Posterior vena cava (tissue), 2 donors: ENCODE measurements at regions not wholly inside any gene's neighbourhood (a gene's known extent, or its start where the extent isn't known, plus 50 kb on each side); places are given as distances from the start of the nearest gene placed in this dataset.

Experiments
- DNase-seq: peaks from one replicate; pipeline ENCODE4 v3.0.0-alpha.2; 2020; ENCODE audit warnings: low spot score
- intact Hi-C, 2 donors: fragments of 100-400 bp; cut with DNase I; formaldehyde crosslinking; loops; one replicate each; pipeline versions ENCODE4 v1.14.1 to v1.14.2; 2022 to 2023
- donor health status: DM: yes; HTN: yes; CAD: no.
- donor health status: DM: yes; HTN: yes; CAD: no.

DNA sequence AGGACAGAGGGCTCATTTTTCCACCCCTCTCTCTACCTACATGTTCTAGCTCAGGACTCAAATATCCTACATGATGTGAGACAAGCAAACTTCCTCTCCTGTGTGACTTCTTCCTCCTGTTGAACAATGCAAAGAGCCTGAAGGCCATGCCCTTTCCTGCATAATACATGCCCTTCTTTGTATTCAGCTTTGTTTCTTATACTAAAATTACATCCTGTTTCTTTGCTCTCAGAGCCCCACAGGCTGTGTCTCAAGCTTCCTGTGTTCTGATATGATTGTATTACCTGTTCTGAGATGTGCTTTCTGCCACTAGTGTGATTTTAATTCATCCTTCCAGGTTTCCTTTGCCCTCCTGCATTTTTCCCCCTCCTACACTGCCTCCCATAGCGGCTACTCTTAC, 166.4 kb upstream of the AFF2 start:
- no peak for DNase-seq
- intact Hi-C loops = no loop called here

DNA sequence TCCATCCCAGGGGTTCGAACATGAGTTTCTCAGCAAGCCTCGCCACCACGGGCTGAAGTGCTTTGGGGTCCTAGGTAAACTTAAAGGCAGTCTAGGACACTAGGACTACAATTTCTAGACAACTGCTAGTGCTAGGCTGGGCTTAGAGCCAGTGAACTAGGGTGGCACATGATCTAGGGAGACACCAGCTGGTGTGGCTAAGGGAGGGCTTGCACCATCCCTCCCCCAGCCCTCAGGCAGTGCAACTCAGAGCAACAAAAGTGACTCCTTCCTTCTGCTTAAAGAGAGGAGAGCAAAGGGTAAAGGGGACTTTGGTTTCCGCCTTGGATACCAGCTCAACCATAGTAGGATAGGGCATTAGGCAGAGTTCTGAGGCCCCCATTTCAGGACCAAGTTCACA, 162.5 kb upstream of the AFF2 start:
- no peak for DNase-seq
- intact Hi-C loops = no loop called here

DNA sequence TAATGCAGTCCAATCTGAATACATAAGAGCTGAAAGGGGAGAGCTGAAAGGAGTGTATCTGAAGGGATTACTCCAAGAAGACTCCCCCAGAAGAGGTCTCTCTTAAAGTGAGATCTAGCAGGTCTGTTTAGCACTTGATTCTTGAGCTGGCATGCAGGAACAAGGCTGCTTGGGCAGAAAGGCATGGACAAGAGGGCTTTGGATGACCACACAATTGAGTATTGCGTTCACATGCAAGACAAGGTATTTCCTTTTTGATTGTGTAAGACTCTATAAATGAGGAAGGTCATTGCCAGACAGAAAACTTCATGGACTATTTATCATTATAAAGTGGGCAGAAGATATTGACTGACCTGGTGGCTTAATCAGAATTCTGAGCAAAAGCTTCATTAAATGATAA, 145.5 kb upstream of the AFF2 start:
- intact Hi-C loops = no loop called here
- DNase-seq = no peak

DNA sequence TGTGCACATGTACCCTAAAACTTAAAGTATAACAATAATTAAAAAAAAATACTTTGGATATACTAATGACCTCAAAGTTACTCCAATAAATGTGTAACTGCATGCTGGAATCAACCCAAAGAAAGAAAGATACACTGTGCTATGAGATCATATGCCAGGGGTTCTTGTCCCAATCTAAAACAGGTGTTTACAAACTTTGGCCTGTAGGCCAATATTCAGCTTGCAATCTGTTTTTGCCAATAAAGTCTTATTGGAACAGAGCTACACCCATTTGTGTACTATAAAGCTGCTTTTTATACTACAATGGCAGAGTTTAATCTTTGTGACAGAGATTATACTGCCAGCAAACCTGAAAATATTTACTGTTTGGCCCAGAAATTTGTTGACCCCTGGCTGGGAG, 138.8 kb upstream of the AFF2 start:
- DNase-seq = no peak
- intact Hi-C loops = no loop called here

GRCh38 chrX:148363471-148364235, 136.8 kb upstream of the AFF2 start:
- intact Hi-C loops = no loop called here
- no peak for DNase-seq

DNA sequence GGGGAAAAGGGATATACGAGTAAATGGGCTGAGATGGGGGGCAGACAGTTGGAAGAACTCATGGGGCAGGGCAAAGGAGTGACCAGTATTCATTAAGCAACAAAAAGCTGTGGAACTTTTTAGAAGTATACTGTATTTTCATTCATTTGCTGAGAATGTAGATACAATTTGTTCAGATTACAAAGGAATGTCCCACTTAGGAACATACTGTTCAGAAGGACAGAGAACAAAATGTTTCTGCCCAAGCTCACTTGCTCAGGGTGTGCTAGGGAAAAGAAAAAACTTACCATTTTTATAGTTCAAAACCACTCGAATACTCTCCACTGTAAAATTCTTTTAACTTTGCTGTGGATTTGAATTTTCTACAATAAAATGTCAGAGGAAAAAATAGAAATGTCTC, 135.2 kb upstream of the AFF2 start:
- intact Hi-C loops = no loop called here
- DNase-seq = no peak

DNA sequence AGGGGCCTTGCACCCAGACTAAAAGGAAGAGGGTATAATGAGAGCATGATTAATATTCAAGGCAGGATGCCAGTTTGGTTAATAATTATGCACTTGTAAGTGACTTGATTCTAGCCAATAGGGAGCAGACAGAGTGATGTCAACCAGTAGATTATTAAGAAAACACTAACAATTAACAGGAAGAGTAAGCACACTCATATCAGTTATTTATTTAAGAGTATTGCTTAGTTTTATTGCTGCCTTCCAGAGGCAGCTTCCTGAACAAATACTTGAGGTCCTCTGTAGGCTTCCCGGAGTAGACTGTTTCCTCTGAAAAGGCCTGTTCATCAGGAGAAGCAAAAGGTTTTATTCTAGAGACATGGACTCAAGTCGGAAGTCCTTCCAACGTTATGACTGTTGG, 129.1 kb upstream of the AFF2 start:
- DNase-seq = no peak
- intact Hi-C loops = no loop called here

- intact Hi-C loops = no loop called here
- DNase-seq = no peak
Measured at GRCh38 chrX:148372925-148373324, 127.5 kb upstream of the AFF2 start.

GRCh38 chrX:148376342-148376741, 124.1 kb upstream of the AFF2 start:
- DNase-seq = no peak
- intact Hi-C loops = no loop called here

DNA sequence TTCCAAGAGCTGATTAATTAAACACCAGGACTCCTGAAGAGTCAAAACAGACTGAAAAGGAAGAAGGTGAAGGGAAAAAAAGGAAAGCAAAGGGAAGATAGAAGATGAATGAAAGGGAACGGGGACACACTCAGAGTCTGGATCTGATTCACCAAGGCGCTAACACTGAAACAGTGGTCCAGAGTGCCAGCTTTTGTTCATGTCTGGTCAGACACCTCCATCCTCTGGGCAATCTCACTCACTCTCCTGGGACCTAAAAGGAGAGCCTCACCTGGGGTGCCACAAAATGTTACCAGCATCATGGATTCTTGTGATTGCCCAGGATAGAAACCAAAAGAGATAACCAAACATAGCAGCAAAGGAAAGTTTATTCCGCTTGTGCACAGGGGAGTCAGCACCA, 120.3 kb upstream of the AFF2 start:
- DNase-seq = no peak
- intact Hi-C loops = no loop called here

DNA sequence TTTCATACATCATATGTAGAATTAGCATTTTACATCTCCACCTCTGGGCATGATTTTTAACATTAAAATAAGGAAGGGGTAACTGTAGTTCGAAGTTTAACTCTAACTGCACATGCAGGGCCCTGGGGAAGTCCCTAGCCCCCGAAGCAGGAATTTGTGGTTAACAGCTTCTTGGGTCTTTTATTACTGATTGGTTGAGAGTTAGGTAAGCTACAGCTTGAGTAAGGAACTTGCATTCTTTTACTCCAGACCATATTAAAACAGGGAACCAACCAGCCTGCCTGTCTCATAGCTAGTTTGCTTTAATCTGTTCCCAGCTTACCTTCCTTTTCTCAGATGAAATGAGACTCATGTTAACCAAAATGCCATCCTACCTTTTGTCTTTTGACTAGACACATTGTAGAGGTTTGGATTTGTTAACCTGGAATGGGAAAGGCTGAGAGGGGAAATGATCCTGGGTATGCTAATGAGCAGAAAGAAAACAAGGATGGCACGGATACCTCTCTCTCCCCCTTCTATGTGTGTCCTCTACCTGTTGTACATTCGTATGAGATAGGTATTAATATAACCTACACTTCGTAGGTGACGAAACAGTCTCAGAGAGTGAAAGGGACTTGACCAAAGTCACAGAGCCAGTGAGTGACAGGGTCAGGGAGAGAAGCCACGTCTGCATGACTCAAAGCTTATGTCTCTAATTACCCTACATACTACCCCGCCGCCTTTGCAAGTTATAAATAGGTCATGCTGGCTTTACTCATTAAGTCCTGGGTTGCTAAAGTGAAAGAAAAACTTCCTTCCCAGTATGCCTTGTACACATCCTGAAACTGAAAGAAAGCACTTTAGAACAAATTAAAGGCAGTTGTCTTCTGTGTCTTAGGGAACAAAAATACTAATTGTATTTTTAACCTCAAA, 119.5 kb upstream of the AFF2 start:
- DNase-seq = no peak
- intact Hi-C loops = no loop called here

GRCh38 chrX:148381603-148382002, 118.8 kb upstream of the AFF2 start:
- no peak for DNase-seq

DNA sequence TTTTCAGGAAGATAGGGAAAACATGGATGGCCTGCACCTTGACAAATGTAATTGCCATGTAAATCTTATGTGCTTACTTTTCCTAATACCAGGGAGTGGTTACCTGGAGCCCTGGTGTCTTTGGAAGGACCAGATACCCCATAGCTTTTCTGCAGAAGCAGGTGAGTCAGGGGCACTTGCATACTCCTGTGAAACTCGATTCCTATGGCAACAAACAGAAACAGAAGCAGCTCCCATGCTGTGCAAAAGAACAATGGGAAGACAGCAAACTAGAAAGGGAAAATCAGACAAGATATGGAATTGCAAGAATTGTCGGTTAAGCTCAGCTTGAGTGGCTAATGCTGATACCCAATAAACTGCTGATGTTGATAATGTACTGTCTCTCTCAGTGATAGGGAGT, 117.4 kb upstream of the AFF2 start:
- intact Hi-C loops = no loop called here
- no peak for DNase-seq

More at GRCh38 chrX:148381603-148382002, 118.8 kb upstream of the AFF2 start:
- intact Hi-C loops = no loop called here

GRCh38 chrX:148385471-148385870, 114.9 kb upstream of the AFF2 start:
- intact Hi-C loops = no loop called here

DNA sequence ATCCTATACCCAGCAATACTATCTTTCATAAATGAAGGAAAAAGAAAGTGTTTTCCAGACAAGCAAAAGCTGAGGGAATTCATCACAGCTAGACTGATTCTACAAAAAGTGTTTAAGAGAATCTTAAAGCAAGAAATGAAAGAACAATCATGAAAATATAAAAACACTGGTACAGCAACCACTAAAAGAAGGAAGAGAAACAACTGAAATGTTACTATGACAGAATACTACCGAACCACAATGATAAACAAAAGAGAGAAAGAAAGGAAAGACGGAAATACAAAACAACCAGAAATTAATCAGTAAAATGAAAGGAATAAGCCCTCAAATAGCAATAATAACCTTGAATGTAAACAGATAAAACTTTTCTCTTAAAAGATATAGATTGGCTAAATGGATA, 110.8 kb upstream of the AFF2 start:
- intact Hi-C loops = no loop called here
- no peak for DNase-seq

More at GRCh38 chrX:148385471-148385870, 114.9 kb upstream of the AFF2 start:
- no peak for DNase-seq

DNA sequence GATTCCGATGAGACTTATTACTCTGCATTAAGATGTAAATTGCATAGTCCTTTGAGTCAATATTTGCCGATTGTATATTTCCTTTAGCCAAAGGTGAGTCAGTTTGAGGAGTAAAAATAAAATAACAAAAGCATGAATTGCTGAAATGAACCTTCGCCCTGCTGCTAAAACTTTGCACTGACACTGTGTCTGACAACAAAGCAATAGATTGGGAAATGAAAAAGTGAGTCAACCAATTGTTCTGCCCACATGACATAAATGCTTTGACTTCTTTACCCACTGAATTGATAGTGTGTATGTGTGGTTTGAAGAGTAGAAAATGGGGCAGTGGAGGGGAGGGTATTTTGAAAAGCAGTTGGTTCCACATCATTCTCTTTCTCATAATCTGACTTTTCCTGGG, 88.4 kb upstream of the AFF2 start:
- no peak for DNase-seq
- intact Hi-C loops = no loop called here

DNA sequence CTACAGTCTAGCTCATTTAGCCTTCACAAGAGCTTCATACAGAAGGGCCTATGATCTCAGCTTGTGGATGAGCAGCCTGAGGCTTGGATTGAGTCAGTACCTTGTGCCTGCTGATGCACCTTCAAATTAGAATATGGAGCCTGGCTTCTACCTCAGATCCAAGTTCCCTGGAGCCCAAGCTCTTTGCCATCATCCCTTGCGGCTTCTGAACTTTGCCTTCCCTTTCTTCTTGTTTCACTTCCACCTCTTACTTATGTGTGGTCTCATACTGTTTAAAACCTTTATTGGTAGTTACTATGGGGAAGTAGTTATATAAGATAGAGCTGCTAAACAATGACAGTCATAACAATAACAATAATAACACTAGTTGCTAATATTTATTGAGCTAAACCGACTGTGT, 84.3 kb upstream of the AFF2 start:
- intact Hi-C loops = no loop called here
- no peak for DNase-seq

- no peak for DNase-seq
- intact Hi-C loops = no loop called here
Measured at GRCh38 chrX:148416931-148417330, 83.5 kb upstream of the AFF2 start.

- intact Hi-C loops = no loop called here
Measured at GRCh38 chrX:148417934-148418333, 82.5 kb upstream of the AFF2 start.

GRCh38 chrX:148422526-148422925, 77.9 kb upstream of the AFF2 start:
- no peak for DNase-seq
- intact Hi-C loops = no loop called here

More at GRCh38 chrX:148417934-148418333, 82.5 kb upstream of the AFF2 start:
- DNase-seq = no peak

DNA sequence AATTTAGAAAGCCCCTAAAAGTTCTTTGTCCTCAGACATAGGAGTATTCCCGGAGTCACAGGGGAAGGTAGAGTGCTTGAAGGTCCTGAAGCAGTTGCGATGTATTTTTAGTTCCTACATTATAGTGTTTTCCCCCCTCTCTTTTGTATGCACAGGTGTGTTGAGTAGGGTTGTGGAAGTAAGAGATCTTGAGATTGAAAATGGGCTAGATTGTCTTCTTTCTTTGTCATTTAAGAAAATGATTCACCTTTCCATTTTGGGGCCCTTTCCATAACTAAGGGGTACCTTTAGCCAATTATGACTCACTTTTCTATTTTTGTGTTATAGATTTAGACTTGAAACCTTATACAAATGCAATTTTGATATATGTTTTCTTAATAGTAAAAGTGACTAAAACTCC, 75.8 kb upstream of the AFF2 start:
- intact Hi-C loops = no loop called here
- no peak for DNase-seq
